ENCODE measurements at regions not wholly inside any gene's neighbourhood (a gene's known extent, or its start where the extent isn't known, plus 50 kb on each side); places are given as distances from the start of the nearest gene placed in this dataset.

DNA sequence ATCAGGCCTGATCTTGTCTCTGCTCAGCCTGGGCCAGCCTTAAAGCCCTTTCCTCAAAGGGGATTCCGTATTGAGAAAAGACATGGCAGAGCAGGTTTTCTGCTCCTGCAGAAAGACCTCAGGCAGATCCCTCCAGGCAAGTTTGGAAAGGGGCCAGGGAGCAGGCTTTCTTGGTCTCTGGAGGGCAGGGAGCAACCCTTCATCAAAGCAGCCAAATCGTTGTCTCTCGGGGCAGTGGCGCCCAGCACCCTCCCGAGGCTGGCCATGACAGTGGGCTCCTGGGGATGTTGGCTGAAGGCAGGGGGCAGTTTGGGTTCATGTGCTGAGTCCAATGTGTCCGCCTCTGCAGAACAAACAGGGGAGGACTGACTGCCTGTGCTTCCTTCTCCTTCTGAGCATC lies 168.4 kb upstream of the WSCD1 start:
- H3K4me1 Mint-ChIP-seq (ENCODE audit: unreplicated experiment), result peaks cover 12% of the 10 kb centered on the region
- no peaks in the 10 kb centered on the region for H3K36me3 Mint-ChIP-seq (ENCODE audit: low read depth, unreplicated experiment)
- H3K27ac Mint-ChIP-seq (ENCODE audit: unreplicated experiment), result no peak overlapping the region
- H3K9me3 Mint-ChIP-seq (ENCODE audit: unreplicated experiment), result no peaks in the 10 kb centered on the region
- no peak overlapping the region for H3K4me3 Mint-ChIP-seq (ENCODE audit: unreplicated experiment)
- H3K27me3 Mint-ChIP-seq (ENCODE audit: unreplicated experiment), result no peaks in the 10 kb centered on the region
- DNase-seq (ENCODE audit: low spot score), result no peak
- TF ChIP-seq, protein P1, sequence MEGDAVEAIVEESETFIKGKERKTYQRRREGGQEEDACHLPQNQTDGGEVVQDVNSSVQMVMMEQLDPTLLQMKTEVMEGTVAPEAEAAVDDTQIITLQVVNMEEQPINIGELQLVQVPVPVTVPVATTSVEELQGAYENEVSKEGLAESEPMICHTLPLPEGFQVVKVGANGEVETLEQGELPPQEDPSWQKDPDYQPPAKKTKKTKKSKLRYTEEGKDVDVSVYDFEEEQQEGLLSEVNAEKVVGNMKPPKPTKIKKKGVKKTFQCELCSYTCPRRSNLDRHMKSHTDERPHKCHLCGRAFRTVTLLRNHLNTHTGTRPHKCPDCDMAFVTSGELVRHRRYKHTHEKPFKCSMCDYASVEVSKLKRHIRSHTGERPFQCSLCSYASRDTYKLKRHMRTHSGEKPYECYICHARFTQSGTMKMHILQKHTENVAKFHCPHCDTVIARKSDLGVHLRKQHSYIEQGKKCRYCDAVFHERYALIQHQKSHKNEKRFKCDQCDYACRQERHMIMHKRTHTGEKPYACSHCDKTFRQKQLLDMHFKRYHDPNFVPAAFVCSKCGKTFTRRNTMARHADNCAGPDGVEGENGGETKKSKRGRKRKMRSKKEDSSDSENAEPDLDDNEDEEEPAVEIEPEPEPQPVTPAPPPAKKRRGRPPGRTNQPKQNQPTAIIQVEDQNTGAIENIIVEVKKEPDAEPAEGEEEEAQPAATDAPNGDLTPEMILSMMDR (IDR thresholded peaks at IDR 0.05; ENCODE audit: unreplicated experiment), result no peak

DNA sequence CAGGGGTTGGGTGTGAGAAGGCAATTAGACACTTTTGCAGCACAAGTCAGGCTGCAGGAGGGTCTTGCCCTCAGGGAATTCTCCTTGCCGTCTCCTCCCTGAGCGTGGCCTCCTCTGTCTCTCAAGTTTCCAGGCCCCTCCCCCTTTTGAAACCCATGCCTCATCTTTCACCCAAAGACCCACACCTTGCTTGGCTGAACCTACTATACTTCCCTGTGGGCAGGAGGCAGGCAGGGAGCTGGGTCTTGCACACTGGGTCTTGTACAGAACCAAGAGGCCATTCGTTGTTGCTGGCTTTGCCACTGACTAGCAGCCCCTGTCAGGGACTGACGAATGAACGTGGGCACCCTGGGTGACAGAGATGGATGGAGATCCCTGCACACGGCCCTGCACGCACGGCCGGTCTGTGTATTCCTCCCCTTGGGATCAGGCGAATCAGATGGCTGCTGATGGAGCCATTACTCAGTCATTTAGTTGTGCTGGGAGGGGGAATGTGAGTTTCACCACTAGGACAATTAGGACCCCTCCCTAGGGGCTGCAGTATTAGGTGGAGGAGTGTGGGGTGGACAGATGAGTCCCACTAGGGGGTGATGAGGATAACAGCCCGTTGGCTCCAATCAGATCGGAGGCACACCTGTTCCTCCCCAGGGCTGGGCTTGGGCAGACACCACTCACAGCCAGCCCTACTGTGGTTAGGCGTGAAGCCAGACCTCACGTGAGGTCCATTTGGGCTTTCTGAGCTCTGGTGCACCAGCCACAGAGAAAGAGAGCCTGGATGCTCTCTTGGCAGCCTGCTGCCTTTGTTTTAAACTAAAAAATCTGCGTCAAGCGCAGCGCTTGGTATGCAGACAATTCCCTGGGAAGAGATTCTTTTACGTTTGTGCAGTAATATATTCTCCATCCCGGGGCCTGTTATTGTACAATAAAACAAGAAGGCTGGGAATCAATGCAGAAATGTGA lies 167.7 kb upstream of the WSCD1 start:
- no peaks in the 10 kb centered on the region for H3K9me3 Mint-ChIP-seq (ENCODE audit: unreplicated experiment)
- H3K27me3 Mint-ChIP-seq (ENCODE audit: unreplicated experiment), result no peaks in the 10 kb centered on the region
- no peak overlapping the region for H3K4me3 Mint-ChIP-seq (ENCODE audit: unreplicated experiment)
- TF ChIP-seq, protein P1 (IDR thresholded peaks at IDR 0.05; ENCODE audit: unreplicated experiment), result no peak
- peaks cover 6% of the 10 kb centered on the region for H3K4me1 Mint-ChIP-seq (ENCODE audit: unreplicated experiment)
- H3K27ac Mint-ChIP-seq (ENCODE audit: unreplicated experiment), result no peak overlapping the region
- no peaks in the 10 kb centered on the region for H3K36me3 Mint-ChIP-seq (ENCODE audit: low read depth, unreplicated experiment)
- no peak for DNase-seq (ENCODE audit: low spot score)

DNA sequence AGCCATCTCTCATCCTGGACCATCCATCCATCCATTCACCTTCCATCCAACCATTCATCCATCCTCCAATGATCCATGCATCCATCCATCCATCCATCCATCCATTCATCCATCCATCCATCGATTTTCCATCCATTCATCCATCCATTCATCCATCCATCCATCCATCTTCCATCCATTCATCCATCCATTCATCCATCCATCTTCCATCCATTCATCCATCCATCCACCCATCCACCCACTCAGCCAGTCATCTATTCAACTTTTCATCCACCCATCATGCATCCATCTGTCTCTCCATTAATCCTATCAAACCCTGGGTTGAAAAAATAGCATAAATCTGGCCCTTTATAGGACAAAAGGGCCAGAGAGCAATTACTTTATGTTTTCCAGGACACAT lies 158.3 kb upstream of the WSCD1 start:
- TF ChIP-seq, protein P1 (IDR thresholded peaks at IDR 0.05; ENCODE audit: unreplicated experiment), result no peak
- no peak for DNase-seq (ENCODE audit: low spot score)
- H3K9me3 Mint-ChIP-seq (ENCODE audit: unreplicated experiment), result no peaks in the 10 kb centered on the region
- peaks cover 5% of the 10 kb centered on the region for H3K27me3 Mint-ChIP-seq (ENCODE audit: unreplicated experiment)
- peaks cover 4% of the 10 kb centered on the region for H3K36me3 Mint-ChIP-seq (ENCODE audit: low read depth, unreplicated experiment)
- H3K4me3 Mint-ChIP-seq (ENCODE audit: unreplicated experiment), result no peak overlapping the region
- H3K4me1 Mint-ChIP-seq (ENCODE audit: unreplicated experiment), result peaks cover 9% of the 10 kb centered on the region
- H3K27ac Mint-ChIP-seq (ENCODE audit: unreplicated experiment), result no peak overlapping the region

DNA sequence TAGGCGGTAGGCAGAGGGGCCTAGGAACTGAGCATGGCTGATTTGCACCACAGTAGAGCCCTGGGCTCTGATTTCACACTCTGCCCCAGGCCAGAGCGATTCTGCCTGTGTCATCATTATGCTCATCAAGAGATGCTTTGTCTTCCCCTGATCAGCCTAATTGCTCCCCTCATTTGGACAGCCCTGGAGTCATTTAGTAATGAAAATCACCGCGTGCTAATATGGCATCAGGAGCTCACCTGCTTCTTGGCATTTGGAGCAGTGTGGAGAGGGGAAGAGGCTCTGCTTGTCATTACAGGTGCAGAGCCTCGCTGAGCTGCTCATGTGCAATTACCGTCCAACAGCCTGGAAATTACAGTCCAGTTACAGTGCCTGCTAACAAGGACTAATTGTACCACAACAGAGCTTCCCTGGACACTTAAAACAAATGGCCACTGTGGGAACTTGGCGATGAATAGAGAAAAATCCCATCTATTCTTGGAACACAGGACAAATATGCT lies 157.1 kb upstream of the WSCD1 start:
- Mint-ChIP-seq H3K27ac (ENCODE audit: unreplicated experiment) (no peak overlapping the region), H3K9me3 (ENCODE audit: unreplicated experiment) (no peaks in the 10 kb centered on the region), H3K4me1 (ENCODE audit: unreplicated experiment) (peaks cover 9% of the 10 kb centered on the region), H3K27me3 (ENCODE audit: unreplicated experiment) (peaks cover 5% of the 10 kb centered on the region), H3K4me3 (ENCODE audit: unreplicated experiment) (no peak overlapping the region), H3K36me3 (ENCODE audit: low read depth, unreplicated experiment) (peaks cover 4% of the 10 kb centered on the region)
- no peak for DNase-seq (ENCODE audit: low spot score)
- TF ChIP-seq, protein P1 (IDR thresholded peaks at IDR 0.05; ENCODE audit: unreplicated experiment), result no peak

DNA sequence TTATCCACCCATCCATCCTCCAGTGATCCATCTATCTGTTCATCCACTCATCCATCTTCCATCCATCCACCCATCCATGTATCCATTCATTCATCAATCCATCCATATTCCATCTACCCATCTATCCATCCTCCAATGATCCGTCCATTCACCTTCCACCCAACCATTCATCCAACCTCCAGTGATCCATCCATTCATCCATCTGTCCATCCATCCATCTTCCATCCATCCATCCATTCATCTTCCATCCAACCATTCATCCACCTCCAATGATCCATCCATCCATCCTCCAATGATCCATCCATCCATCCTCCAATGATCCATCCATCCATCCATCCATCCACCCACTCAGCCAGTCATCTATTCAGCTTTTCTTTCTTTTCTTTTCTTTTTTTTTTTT lies 156.5 kb upstream of the WSCD1 start:
- TF ChIP-seq, protein P1 (IDR thresholded peaks at IDR 0.05; ENCODE audit: unreplicated experiment), result no peak
- peaks cover 5% of the 10 kb centered on the region for H3K27me3 Mint-ChIP-seq (ENCODE audit: unreplicated experiment)
- no peaks in the 10 kb centered on the region for H3K9me3 Mint-ChIP-seq (ENCODE audit: unreplicated experiment)
- H3K27ac Mint-ChIP-seq (ENCODE audit: unreplicated experiment), result no peak overlapping the region
- peaks cover 4% of the 10 kb centered on the region for H3K36me3 Mint-ChIP-seq (ENCODE audit: low read depth, unreplicated experiment)
- H3K4me3 Mint-ChIP-seq (ENCODE audit: unreplicated experiment), result no peak overlapping the region
- no peak for DNase-seq (ENCODE audit: low spot score)
- peaks cover 9% of the 10 kb centered on the region for H3K4me1 Mint-ChIP-seq (ENCODE audit: unreplicated experiment)

All from endothelial cell (in vitro differentiated cells).